GM12878 (cell line): ENCODE measurements at regions not wholly inside any gene's neighbourhood (a gene's known extent, or its start where the extent isn't known, plus 50 kb on each side); places are given as distances from the start of the nearest gene placed in this dataset.

ENCODE experiments used
- BACH1 ChIP-seq: fragments of 450-650 bp; IDR thresholded peaks from 2 replicates; pipeline ENCODE4 v1.6.1; 2017; ENCODE audit warnings: mild to moderate bottlenecking, borderline replicate concordance
- CREM ChIP-seq: IDR thresholded peaks from 2 replicates; pipeline ENCODE4 v1.6.1; 2014; ENCODE audit warnings: antibody characterized with exemption, low read depth
- EP300 ChIP-seq, 2 experiments: fragments of 150-350 bp in 1 of 2; IDR thresholded peaks; 2 replicates each; pipeline ENCODE4 v1.6.1; 2011 to 2012; ENCODE audit warnings: low read depth in 2 of 2, low read length in 2 of 2, borderline replicate concordance in 1 of 2, improper control_type of control experiment in 1 of 2, inconsistent platforms in 1 of 2; ENCODE audit not compliant: control insufficient read depth in 1 of 2
- ETV6 ChIP-seq, 2 experiments: fragments of 450-650 bp in 1 of 2; IDR thresholded peaks in 1 of 2; conservative IDR thresholded peaks in 1 of 2; 2 replicates each; pipeline ENCODE4 v1.6.1; 2014; ENCODE audit warnings: antibody characterized with exemption in 1 of 2, borderline replicate concordance in 1 of 2, low read depth in 1 of 2, mild to moderate bottlenecking in 1 of 2, moderate library complexity in 1 of 2
- FOXM1 ChIP-seq: IDR thresholded peaks from 2 replicates; pipeline ENCODE4 v1.6.1; 2012; ENCODE audit warnings: low read depth, mild to moderate bottlenecking, inconsistent platforms, low read length, moderate library complexity
- GABPA ChIP-seq: IDR thresholded peaks from 2 replicates; pipeline ENCODE4 v1.6.1; 2014; ENCODE audit warnings: antibody characterized with exemption, low read depth, mild to moderate bottlenecking, inconsistent platforms
- SIN3A ChIP-seq: IDR thresholded peaks from 2 replicates; pipeline ENCODE4 v1.6.1; 2012; ENCODE audit warnings: low read depth, low read length, improper control_type of control experiment
- SUZ12 ChIP-seq: fragments of 200-600 bp; sonication (generic); IDR thresholded peaks from one replicate; pipeline ENCODE4 v1.6.1; 2018; ENCODE audit warnings: antibody characterized with exemption, mild to moderate bottlenecking; ENCODE audit not compliant: unreplicated experiment
- ZNF217 ChIP-seq: fragments of 450-650 bp; IDR thresholded peaks from 2 replicates; pipeline ENCODE4 v1.6.1; 2017; ENCODE audit warnings: antibody characterized with exemption, mild to moderate bottlenecking
- ZNF274 ChIP-seq: IDR thresholded peaks from one replicate; pipeline ENCODE4 v1.8.0; 2011; ENCODE audit not compliant: insufficient read length, insufficient read depth
- TF ChIP-seq, protein P1 (sequence below), 3 experiments: IDR thresholded peaks in 2 of 3; conservative IDR thresholded peaks in 1 of 3; 2 replicates each; pipeline ENCODE4 v1.5.1; 2011; ENCODE audit warnings: low read depth in 3 of 3, low read length in 3 of 3, mild to moderate bottlenecking in 3 of 3, control low read depth in 2 of 3, moderate library complexity in 2 of 3, inconsistent platforms in 1 of 3, mixed read lengths in 1 of 3; ENCODE audit not compliant: control insufficient read depth in 2 of 3, insufficient read depth in 1 of 3; ENCODE audit errors: extremely low read depth in 1 of 3

DNA sequence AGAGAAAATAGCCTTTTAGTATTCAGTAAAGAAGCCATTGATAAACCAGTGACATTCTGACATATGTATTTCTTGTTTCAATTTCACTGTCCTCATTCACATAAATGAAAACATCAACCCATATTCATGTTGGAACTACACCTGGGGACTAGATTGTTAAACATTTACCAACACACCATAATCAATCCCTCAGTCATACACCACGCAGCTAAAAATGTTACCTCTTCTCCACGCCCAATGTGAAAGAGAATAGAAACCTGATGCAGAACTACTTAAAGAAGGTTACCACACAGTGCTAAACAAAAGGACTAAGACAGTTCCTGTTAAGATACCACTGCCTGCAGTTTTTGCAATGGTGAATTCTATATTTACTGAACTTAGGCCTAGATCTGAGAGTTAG lies 518.9 kb downstream of the PRELID2 start:
- TF ChIP-seq ZNF274 (no peak), SIN3A (no peak), FOXM1 (no peak), EP300 (IDR thresholded peaks at IDR 0.05; ENCODE audit: borderline replicate concordance in 1 of 2, control insufficient read depth in 1 of 2, low read depth in 2 of 2, low read length in 2 of 2) (no peak), ZNF217 (no peak), CREM (no peak), GABPA (no peak), BACH1 (no peak), SUZ12 (no peak), ETV6 (conservative IDR thresholded peaks at IDR 0.05 in 1 of 2, IDR thresholded peaks at IDR 0.05 in 1 of 2; ENCODE audit: borderline replicate concordance in 1 of 2, low read depth in 1 of 2) (no peak)
- TF ChIP-seq, protein P1, sequence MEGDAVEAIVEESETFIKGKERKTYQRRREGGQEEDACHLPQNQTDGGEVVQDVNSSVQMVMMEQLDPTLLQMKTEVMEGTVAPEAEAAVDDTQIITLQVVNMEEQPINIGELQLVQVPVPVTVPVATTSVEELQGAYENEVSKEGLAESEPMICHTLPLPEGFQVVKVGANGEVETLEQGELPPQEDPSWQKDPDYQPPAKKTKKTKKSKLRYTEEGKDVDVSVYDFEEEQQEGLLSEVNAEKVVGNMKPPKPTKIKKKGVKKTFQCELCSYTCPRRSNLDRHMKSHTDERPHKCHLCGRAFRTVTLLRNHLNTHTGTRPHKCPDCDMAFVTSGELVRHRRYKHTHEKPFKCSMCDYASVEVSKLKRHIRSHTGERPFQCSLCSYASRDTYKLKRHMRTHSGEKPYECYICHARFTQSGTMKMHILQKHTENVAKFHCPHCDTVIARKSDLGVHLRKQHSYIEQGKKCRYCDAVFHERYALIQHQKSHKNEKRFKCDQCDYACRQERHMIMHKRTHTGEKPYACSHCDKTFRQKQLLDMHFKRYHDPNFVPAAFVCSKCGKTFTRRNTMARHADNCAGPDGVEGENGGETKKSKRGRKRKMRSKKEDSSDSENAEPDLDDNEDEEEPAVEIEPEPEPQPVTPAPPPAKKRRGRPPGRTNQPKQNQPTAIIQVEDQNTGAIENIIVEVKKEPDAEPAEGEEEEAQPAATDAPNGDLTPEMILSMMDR (IDR thresholded peaks at IDR 0.05 in 2 of 3, conservative IDR thresholded peaks at IDR 0.05 in 1 of 3; ENCODE audit: control insufficient read depth in 2 of 3, extremely low read depth in 1 of 3, insufficient read depth in 1 of 3, low read depth in 3 of 3, low read length in 3 of 3): no peak
